Glutamatergic neuron (in vitro differentiated cells): ENCODE measurements at regions not wholly inside any gene's neighbourhood (a gene's known extent, or its start where the extent isn't known, plus 50 kb on each side); places are given as distances from the start of the nearest gene placed in this dataset.
A peak's percentile ranks its signal among the peaks of the same experiment; 100 is the strongest.
"Not testable (repeated sequence)": the region's sequence is repeated elsewhere in the genome, so short reads cannot be mapped to it uniquely, and the experiment has no call there.

Experiments
- DNase-seq: peaks from one replicate; pipeline ENCODE4 v3.0.0; 2022
- H3K27ac Mint-ChIP-seq: one replicate; pipeline ENCODE4 v1.8.0; 2020; ENCODE audit warnings: mild to moderate bottlenecking, mixed read lengths, inconsistent platforms; ENCODE audit not compliant: unreplicated experiment
- H3K27me3 Mint-ChIP-seq: one replicate; pipeline ENCODE4 v1.8.0; 2020; ENCODE audit warnings: mild to moderate bottlenecking, moderate library complexity, mixed read lengths, inconsistent platforms; ENCODE audit not compliant: unreplicated experiment
- H3K36me3 Mint-ChIP-seq: one replicate; pipeline ENCODE4 v1.8.0; 2020; ENCODE audit warnings: mild to moderate bottlenecking, mixed read lengths, inconsistent platforms; ENCODE audit not compliant: unreplicated experiment
- H3K4me1 Mint-ChIP-seq: one replicate; pipeline ENCODE4 v1.8.0; 2020; ENCODE audit warnings: mild to moderate bottlenecking, low read depth, mixed read lengths, inconsistent platforms; ENCODE audit not compliant: unreplicated experiment
- H3K4me3 Mint-ChIP-seq: one replicate; pipeline ENCODE4 v1.8.0; 2020; ENCODE audit warnings: mild to moderate bottlenecking, mixed read lengths, inconsistent platforms; ENCODE audit not compliant: unreplicated experiment
- H3K9me3 Mint-ChIP-seq: one replicate; pipeline ENCODE4 v1.8.0; 2020; ENCODE audit warnings: mild to moderate bottlenecking, moderate library complexity, mixed read lengths, inconsistent platforms; ENCODE audit not compliant: unreplicated experiment
- CTCF ChIP-seq: fragments of 200-600 bp; sonication (generic); IDR thresholded peaks from one replicate; pipeline ENCODE4 v1.5.0; 2021; ENCODE audit not compliant: partially characterized antibody, unreplicated experiment

GRCh38 chr17:22217135-22217534, 524.8 kb downstream of the KCNJ18 start:
- Mint-ChIP-seq H3K27ac (no peak overlapping the region), H3K36me3 (no peaks in the 10 kb centered on the region), H3K9me3 (peaks cover 3% of the 10 kb centered on the region), H3K27me3 (no peaks in the 10 kb centered on the region), H3K4me1 (no peaks in the 10 kb centered on the region), H3K4me3 (peak overlapping the region; percentile 83)
- TF ChIP-seq CTCF: peak; percentile 55
- DNase-seq: peak; percentile 52

- H3K27me3 Mint-ChIP-seq: no peaks in the 10 kb centered on the region
- H3K9me3 Mint-ChIP-seq: peaks cover 3% of the 10 kb centered on the region
- no peaks in the 10 kb centered on the region for H3K36me3 Mint-ChIP-seq
- H3K27ac Mint-ChIP-seq: no peak overlapping the region
- H3K4me1 Mint-ChIP-seq: no peaks in the 10 kb centered on the region
- no peak overlapping the region for H3K4me3 Mint-ChIP-seq
- no peak for TF ChIP-seq CTCF
- no peak for DNase-seq
These were observed 529.0 kb downstream of the KCNJ18 start for GRCh38 chr17:22221344-22221743.

- not testable (repeated sequence) for H3K27ac Mint-ChIP-seq, H3K36me3 Mint-ChIP-seq
These were observed 534.2 kb downstream of the KCNJ18 start for GRCh38 chr17:22226477-22226876.

GRCh38 chr17:22226932-22227331, 534.6 kb downstream of the KCNJ18 start:
- not testable (repeated sequence) for H3K4me3 Mint-ChIP-seq, H3K9me3 Mint-ChIP-seq, H3K27ac Mint-ChIP-seq

More at GRCh38 chr17:22226477-22226876, 534.2 kb downstream of the KCNJ18 start:
- not testable (repeated sequence) for H3K27me3 Mint-ChIP-seq, DNase-seq, H3K4me3 Mint-ChIP-seq, H3K9me3 Mint-ChIP-seq, H3K4me1 Mint-ChIP-seq

GRCh38 chr17:22227699-22228553, 535.6 kb downstream of the KCNJ18 start:
- DNase-seq, H3K9me3 Mint-ChIP-seq, H3K27ac Mint-ChIP-seq: not testable (repeated sequence)

More at GRCh38 chr17:22226932-22227331, 534.6 kb downstream of the KCNJ18 start:
- H3K27me3 Mint-ChIP-seq, H3K36me3 Mint-ChIP-seq, DNase-seq, H3K4me1 Mint-ChIP-seq: not testable (repeated sequence)

GRCh38 chr17:22229821-22230220, 537.5 kb downstream of the KCNJ18 start:
- not testable (repeated sequence) for H3K27me3 Mint-ChIP-seq, H3K36me3 Mint-ChIP-seq, DNase-seq, H3K4me3 Mint-ChIP-seq, H3K4me1 Mint-ChIP-seq, H3K9me3 Mint-ChIP-seq, H3K27ac Mint-ChIP-seq

More at GRCh38 chr17:22227699-22228553, 535.6 kb downstream of the KCNJ18 start:
- not testable (repeated sequence) for H3K4me3 Mint-ChIP-seq, H3K4me1 Mint-ChIP-seq, H3K36me3 Mint-ChIP-seq, H3K27me3 Mint-ChIP-seq

GRCh38 chr17:22233382-22233781, 541.1 kb downstream of the KCNJ18 start:
- H3K36me3 Mint-ChIP-seq: no peaks in the 10 kb centered on the region
- H3K9me3 Mint-ChIP-seq: no peaks in the 10 kb centered on the region
- TF ChIP-seq CTCF: no peak

More at GRCh38 chr17:22233382-22233781, 541.1 kb downstream of the KCNJ18 start:
- no peak for DNase-seq
- Mint-ChIP-seq H3K27me3 (no peaks in the 10 kb centered on the region), H3K4me3 (no peak overlapping the region), H3K4me1 (no peaks in the 10 kb centered on the region), H3K27ac (no peak overlapping the region)
